ENCODE measurements at regions not wholly inside any gene's neighbourhood (a gene's known extent, or its start where the extent isn't known, plus 50 kb on each side); places are given as distances from the start of the nearest gene placed in this dataset.

DNA sequence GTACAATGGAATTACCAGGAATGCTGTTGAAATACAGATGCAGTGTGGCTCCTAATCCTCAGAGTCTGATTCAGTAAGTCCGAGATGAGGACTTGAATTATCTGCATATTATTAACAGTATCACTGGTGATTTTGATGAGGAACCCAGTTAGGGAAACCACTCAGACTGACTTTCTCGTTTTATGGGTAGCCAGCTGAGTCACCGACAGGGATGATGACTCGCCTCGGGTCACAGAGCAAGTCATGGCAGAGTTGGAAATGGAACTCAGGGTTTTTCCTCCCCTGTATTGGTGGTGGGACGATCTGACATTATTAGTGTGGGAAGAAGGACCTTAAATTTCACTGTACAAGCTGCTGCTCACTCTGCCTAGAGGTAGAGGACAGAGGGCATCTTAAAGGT is 51.3 kb downstream of the RTL9 start:
- TF ChIP-seq, protein P1, sequence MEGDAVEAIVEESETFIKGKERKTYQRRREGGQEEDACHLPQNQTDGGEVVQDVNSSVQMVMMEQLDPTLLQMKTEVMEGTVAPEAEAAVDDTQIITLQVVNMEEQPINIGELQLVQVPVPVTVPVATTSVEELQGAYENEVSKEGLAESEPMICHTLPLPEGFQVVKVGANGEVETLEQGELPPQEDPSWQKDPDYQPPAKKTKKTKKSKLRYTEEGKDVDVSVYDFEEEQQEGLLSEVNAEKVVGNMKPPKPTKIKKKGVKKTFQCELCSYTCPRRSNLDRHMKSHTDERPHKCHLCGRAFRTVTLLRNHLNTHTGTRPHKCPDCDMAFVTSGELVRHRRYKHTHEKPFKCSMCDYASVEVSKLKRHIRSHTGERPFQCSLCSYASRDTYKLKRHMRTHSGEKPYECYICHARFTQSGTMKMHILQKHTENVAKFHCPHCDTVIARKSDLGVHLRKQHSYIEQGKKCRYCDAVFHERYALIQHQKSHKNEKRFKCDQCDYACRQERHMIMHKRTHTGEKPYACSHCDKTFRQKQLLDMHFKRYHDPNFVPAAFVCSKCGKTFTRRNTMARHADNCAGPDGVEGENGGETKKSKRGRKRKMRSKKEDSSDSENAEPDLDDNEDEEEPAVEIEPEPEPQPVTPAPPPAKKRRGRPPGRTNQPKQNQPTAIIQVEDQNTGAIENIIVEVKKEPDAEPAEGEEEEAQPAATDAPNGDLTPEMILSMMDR (IDR thresholded peaks at IDR 0.05; ENCODE audit: poor library complexity, severe bottlenecking): no peak
- TF ChIP-seq EZH2 (IDR thresholded peaks at IDR 0.05; ENCODE audit: borderline replicate concordance, insufficient read depth, low read length, poor library complexity, severe bottlenecking): no peak
- TF ChIP-seq, protein P2, sequence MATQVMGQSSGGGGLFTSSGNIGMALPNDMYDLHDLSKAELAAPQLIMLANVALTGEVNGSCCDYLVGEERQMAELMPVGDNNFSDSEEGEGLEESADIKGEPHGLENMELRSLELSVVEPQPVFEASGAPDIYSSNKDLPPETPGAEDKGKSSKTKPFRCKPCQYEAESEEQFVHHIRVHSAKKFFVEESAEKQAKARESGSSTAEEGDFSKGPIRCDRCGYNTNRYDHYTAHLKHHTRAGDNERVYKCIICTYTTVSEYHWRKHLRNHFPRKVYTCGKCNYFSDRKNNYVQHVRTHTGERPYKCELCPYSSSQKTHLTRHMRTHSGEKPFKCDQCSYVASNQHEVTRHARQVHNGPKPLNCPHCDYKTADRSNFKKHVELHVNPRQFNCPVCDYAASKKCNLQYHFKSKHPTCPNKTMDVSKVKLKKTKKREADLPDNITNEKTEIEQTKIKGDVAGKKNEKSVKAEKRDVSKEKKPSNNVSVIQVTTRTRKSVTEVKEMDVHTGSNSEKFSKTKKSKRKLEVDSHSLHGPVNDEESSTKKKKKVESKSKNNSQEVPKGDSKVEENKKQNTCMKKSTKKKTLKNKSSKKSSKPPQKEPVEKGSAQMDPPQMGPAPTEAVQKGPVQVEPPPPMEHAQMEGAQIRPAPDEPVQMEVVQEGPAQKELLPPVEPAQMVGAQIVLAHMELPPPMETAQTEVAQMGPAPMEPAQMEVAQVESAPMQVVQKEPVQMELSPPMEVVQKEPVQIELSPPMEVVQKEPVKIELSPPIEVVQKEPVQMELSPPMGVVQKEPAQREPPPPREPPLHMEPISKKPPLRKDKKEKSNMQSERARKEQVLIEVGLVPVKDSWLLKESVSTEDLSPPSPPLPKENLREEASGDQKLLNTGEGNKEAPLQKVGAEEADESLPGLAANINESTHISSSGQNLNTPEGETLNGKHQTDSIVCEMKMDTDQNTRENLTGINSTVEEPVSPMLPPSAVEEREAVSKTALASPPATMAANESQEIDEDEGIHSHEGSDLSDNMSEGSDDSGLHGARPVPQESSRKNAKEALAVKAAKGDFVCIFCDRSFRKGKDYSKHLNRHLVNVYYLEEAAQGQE (IDR thresholded peaks at IDR 0.05; ENCODE audit: borderline replicate concordance): no peak
- TF ChIP-seq POLR2AphosphoS5 (IDR thresholded peaks at IDR 0.05): no peak
- TF ChIP-seq TAF1 (IDR thresholded peaks at IDR 0.05; ENCODE audit: low read depth): no peak
- TF ChIP-seq RAD21 (conservative IDR thresholded peaks at IDR 0.05): no peak
- no peak for TF ChIP-seq EP300 (conservative IDR thresholded peaks at IDR 0.05; ENCODE audit: poor library complexity, severe bottlenecking)
- no peak for TF ChIP-seq SMC3 (conservative IDR thresholded peaks at IDR 0.05; ENCODE audit: poor library complexity)

Measured in neural cell (in vitro differentiated cells).